Natural killer cell (primary cell): ENCODE measurements at regions not wholly inside any gene's neighbourhood (a gene's known extent, or its start where the extent isn't known, plus 50 kb on each side); places are given as distances from the start of the nearest gene placed in this dataset.
A peak's percentile ranks its signal among the peaks of the same experiment; 100 is the strongest.

Source experiments
- ATAC-seq, 3 donors: fragments of 150-1000 bp in 2 of 3; fragments of 200-7000 bp in 1 of 3; cut with Tn5 transposase; 1 replicate in 1 of 3; 2 replicates in 2 of 3; pipeline ENCODE4 v1.10.0; 2021; ENCODE audit warnings: mild to moderate bottlenecking in 2 of 3, moderate library complexity in 2 of 3
- DNase-seq, 2 donors: peaks; one replicate each; pipeline versions ENCODE4 v3.0.0 to v3.0.0-alpha.2; 2013 to 2021; ENCODE audit warnings: mixed read lengths in 1 of 2
- H3K27ac ChIP-seq: one replicate; pipeline ENCODE4 v1.5.1; 2013; ENCODE audit warnings: mild to moderate bottlenecking, low read length
- H3K27me3 ChIP-seq: one replicate; pipeline ENCODE4 v1.6.1; 2013; ENCODE audit warnings: low read length; ENCODE audit not compliant: control insufficient read depth, insufficient read depth
- H3K36me3 ChIP-seq: one replicate; pipeline ENCODE4 v1.6.1; 2013; ENCODE audit warnings: low read length; ENCODE audit not compliant: control insufficient read depth, insufficient read depth
- H3K4me1 ChIP-seq: one replicate; pipeline ENCODE4 v1.6.1; 2013; ENCODE audit warnings: low read length; ENCODE audit not compliant: control insufficient read depth, insufficient read depth
- H3K4me3 ChIP-seq: one replicate; pipeline ENCODE4 v1.5.1; 2013; ENCODE audit warnings: low read length
- H3K9me3 ChIP-seq: one replicate; pipeline ENCODE4 v1.6.1; 2013; ENCODE audit warnings: low read length; ENCODE audit not compliant: control insufficient read depth, insufficient read depth
- H3K27ac Mint-ChIP-seq, 2 donors: one replicate each; pipeline ENCODE4 v1.8.0; 2022; ENCODE audit warnings: mild to moderate bottlenecking in 2 of 2, mixed read lengths in 2 of 2, moderate library complexity in 1 of 2
- H3K27me3 Mint-ChIP-seq, 2 donors: one replicate each; pipeline ENCODE4 v1.8.0; 2022; ENCODE audit warnings: low read depth in 2 of 2, mixed read lengths in 2 of 2
- H3K36me3 Mint-ChIP-seq: one replicate; pipeline ENCODE4 v1.8.0; 2022; ENCODE audit warnings: mixed read lengths
- H3K4me1 Mint-ChIP-seq, 2 donors: one replicate each; pipeline ENCODE4 v1.8.0; 2022; ENCODE audit warnings: mixed read lengths in 2 of 2
- H3K4me3 Mint-ChIP-seq: one replicate; pipeline ENCODE4 v1.8.0; 2022; ENCODE audit warnings: mild to moderate bottlenecking, moderate library complexity, mixed read lengths
- H3K9me3 Mint-ChIP-seq, 2 donors: one replicate each; pipeline ENCODE4 v1.8.0; 2022; ENCODE audit warnings: mixed read lengths in 2 of 2
- CTCF ChIP-seq: fragments of 200-600 bp; IDR thresholded peaks from one replicate; pipeline ENCODE4 v1.8.0; 2022; ENCODE audit warnings: antibody characterized with exemption
- whole genome bisulfite sequencing: methylation state at CpG from one replicate; pipeline ENCODE4 v1.1.7; 2013; ENCODE audit warnings: missing lambda C conversion rate; ENCODE audit not compliant: insufficient coverage; 5-methylcytosine and 5-hydroxymethylcytosine counted together
- intact Hi-C: fragments of 100-400 bp; cut with micrococcal nuclease; formaldehyde crosslinking; loops from one replicate; pipeline ENCODE4 v1.14.2; 2022

GRCh38 chr9:16921855-16922254 lies 51.4 kb upstream of the BNC2 start:
- intact Hi-C loops = loop anchor here (5.0 kb wide), 1 partner anchor 50 kb away; the partner anchor contains the start of gene BNC2

More at GRCh38 chr9:16921855-16922254, 51.4 kb upstream of the BNC2 start:
- peaks cover 6 to 10% of the 10 kb centered on the region in 2 donors for H3K27me3 Mint-ChIP-seq
- H3K4me3 Mint-ChIP-seq = no peak overlapping the region
- TF ChIP-seq CTCF = no peak
- ATAC-seq (peak in 1 of 3 donors; percentile 15), DNase-seq (no peak)
- Histone ChIP-seq H3K4me3 (no peak overlapping the region), H3K27me3 (no peaks in the 10 kb centered on the region), H3K36me3 (no peaks in the 10 kb centered on the region), H3K4me1 (peaks cover 4% of the 10 kb centered on the region), H3K27ac (no peak overlapping the region), H3K9me3 (no peaks in the 10 kb centered on the region)
- WGBS = 56% methylated on average over 1 of the region's 3 CpGs
- no peaks in the 10 kb centered on the region for H3K9me3 Mint-ChIP-seq
- H3K4me1 Mint-ChIP-seq = peaks cover 5 to 14% of the 10 kb centered on the region in 2 donors
- H3K36me3 Mint-ChIP-seq = no peaks in the 10 kb centered on the region
- no peak overlapping the region for H3K27ac Mint-ChIP-seq
